Stimulated activated CD4-positive, alpha-beta T cell treated with anti-CD3 and anti-CD28 coated beads, Interleukin-12 subunit alpha, Interleukin-12 subunit beta, amount 100 ng/mL, for 24 hours (primary cell): ENCODE measurements at regions not wholly inside any gene's neighbourhood (a gene's known extent, or its start where the extent isn't known, plus 50 kb on each side); places are given as distances from the start of the nearest gene placed in this dataset.

ENCODE experiments used
- DNase-seq, 2 experiments: peaks; one replicate each; pipeline ENCODE4 v3.0.0-alpha.2; 2020; ENCODE audit warnings: low read depth in 2 of 2

GRCh38 chr10:125514206-125515162 is 168.5 kb downstream of the TEX36 start:
- no peak for DNase-seq

- no peak for DNase-seq
Measured at GRCh38 chr10:125513429-125514182, 169.4 kb downstream of the TEX36 start.

GRCh38 chr10:125510998-125511397 is 172.0 kb downstream of the TEX36 start:
- no peak for DNase-seq

- no peak for DNase-seq
Measured at GRCh38 chr10:125505648-125506047, 177.3 kb downstream of the TEX36 start.

- no peak for DNase-seq
Measured at GRCh38 chr10:125502276-125502675, 180.7 kb downstream of the TEX36 start.

GRCh38 chr10:125495386-125495785 is 187.6 kb downstream of the TEX36 start:
- no peak for DNase-seq

GRCh38 chr10:125494651-125495239 is 188.2 kb downstream of the TEX36 start:
- DNase-seq: no peak

- no peak for DNase-seq
Measured at GRCh38 chr10:125491381-125491780, 191.6 kb downstream of the TEX36 start.

GRCh38 chr10:125489731-125490130 is 193.2 kb downstream of the TEX36 start:
- DNase-seq: no peak

- no peak for DNase-seq
Measured at GRCh38 chr10:125485665-125486064, 197.3 kb downstream of the TEX36 start.

GRCh38 chr10:125484035-125484732 is 198.8 kb downstream of the TEX36 start:
- DNase-seq: no peak

- DNase-seq: no peak
Measured at GRCh38 chr10:125482637-125483036, 200.3 kb downstream of the TEX36 start.

GRCh38 chr10:125482108-125482507 is 200.9 kb downstream of the TEX36 start:
- no peak for DNase-seq

- DNase-seq: no peak
Measured at GRCh38 chr10:125479059-125479458, 203.9 kb downstream of the TEX36 start.

- DNase-seq: no peak
Measured at GRCh38 chr10:125475815-125476214, 207.1 kb downstream of the TEX36 start.

GRCh38 chr10:125473143-125473793 is 209.7 kb downstream of the TEX36 start:
- no peak for DNase-seq

- DNase-seq: no peak
Measured at GRCh38 chr10:125472010-125472607, 210.9 kb downstream of the TEX36 start.

GRCh38 chr10:125468278-125468677 is 214.7 kb downstream of the TEX36 start:
- DNase-seq: no peak

- DNase-seq: no peak
Measured at GRCh38 chr10:125466685-125467084, 216.3 kb downstream of the TEX36 start.

- no peak for DNase-seq
Measured at GRCh38 chr10:125462845-125463244, 220.1 kb downstream of the TEX36 start.

- no peak for DNase-seq
Measured at GRCh38 chr10:125460326-125460725, 222.6 kb downstream of the TEX36 start.
